H1 (cell line): ENCODE measurements at regions not wholly inside any gene's neighbourhood (a gene's known extent, or its start where the extent isn't known, plus 50 kb on each side); places are given as distances from the start of the nearest gene placed in this dataset.

Experiments
- CHD7 ChIP-seq: fragments of 300-600 bp; sonication (generic); IDR thresholded peaks from 2 replicates; pipeline ENCODE4 v1.7.1; 2012; ENCODE audit warnings: low read length, moderate library complexity, mild to moderate bottlenecking, inconsistent platforms; ENCODE audit not compliant: insufficient replicate concordance

DNA sequence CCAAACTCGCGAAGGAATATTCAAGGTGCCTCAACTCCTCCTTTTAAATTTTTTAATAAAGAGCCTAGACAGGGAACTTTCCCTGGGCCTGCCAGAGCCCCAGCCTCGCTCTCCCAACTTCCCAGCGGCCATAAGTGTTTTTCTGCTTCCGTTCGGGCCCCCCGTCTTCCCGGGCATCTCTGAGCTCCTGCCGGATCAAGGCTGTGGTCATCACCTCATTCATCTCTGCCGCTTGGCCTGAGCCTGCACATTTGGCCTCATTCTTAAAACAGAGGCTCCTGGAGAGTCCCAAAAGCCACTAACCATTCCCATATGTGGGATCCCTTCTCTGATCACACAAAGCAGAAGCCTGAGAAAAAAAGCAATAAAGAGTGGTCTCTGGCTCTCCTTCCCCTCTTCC lies 969.1 kb upstream of the DEFB115 start (continued):
- no peak for TF ChIP-seq CHD7
